Spleen (tissue), 7 donors: ENCODE measurements at regions not wholly inside any gene's neighbourhood (a gene's known extent, or its start where the extent isn't known, plus 50 kb on each side); places are given as distances from the start of the nearest gene placed in this dataset.

Experiments used
- POLR2A ChIP-seq, 3 donors: fragments of 450-650 bp; IDR thresholded peaks; one replicate each; pipeline ENCODE4 v1.5.1; 2017; ENCODE audit warnings: antibody characterized with exemption in 3 of 3, mild to moderate bottlenecking in 1 of 3
- POLR2AphosphoS5 ChIP-seq, 3 donors: sonication (generic); formaldehyde crosslinking; IDR thresholded peaks; one replicate each; pipeline ENCODE4 v1.5.1; 2017; ENCODE audit warnings: antibody characterized with exemption in 3 of 3
- TF ChIP-seq, protein P1 (sequence below), 11 experiments: fragments of 200-600 bp in 7 of 11; fragments of 450-650 bp in 4 of 11; sonication (generic) in 4 of 11; IDR thresholded peaks in 8 of 11; conservative IDR thresholded peaks in 3 of 11; 1 replicate in 7 of 11; 2 replicates in 4 of 11; pipeline versions ENCODE4 v1.4.0 to v1.8.0; 2016 to 2021; ENCODE audit warnings: antibody characterized with exemption in 11 of 11, inconsistent platforms in 4 of 11, mild to moderate bottlenecking in 1 of 11
- donor health status: DM: no; HTN: no; CAD: no; lungs with moderate emphysema.
- donor health status: DM: no; HTN: no; CAD: no.
- donor health status: DM: no; HTN: no; CAD: no.

DNA sequence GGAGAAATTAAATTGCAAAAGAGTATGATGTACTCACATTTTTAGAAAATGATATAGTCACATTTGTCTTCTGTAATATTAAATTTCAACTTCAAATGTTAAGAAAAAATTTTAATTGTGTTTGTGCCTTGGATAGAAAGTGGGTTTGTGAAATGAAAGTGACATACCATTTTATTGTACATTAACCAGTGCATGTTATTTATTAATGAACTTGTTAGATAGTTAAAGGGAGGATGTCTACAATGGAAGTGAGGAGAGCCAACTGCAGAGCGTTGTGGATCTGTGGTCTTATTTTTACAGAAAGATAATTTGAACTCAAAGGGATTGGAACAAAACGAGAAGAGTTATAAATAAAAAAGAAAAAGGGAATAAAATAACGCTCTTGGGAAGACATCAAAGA lies 291.7 kb downstream of the ARL4A start:
- TF ChIP-seq, protein P1, sequence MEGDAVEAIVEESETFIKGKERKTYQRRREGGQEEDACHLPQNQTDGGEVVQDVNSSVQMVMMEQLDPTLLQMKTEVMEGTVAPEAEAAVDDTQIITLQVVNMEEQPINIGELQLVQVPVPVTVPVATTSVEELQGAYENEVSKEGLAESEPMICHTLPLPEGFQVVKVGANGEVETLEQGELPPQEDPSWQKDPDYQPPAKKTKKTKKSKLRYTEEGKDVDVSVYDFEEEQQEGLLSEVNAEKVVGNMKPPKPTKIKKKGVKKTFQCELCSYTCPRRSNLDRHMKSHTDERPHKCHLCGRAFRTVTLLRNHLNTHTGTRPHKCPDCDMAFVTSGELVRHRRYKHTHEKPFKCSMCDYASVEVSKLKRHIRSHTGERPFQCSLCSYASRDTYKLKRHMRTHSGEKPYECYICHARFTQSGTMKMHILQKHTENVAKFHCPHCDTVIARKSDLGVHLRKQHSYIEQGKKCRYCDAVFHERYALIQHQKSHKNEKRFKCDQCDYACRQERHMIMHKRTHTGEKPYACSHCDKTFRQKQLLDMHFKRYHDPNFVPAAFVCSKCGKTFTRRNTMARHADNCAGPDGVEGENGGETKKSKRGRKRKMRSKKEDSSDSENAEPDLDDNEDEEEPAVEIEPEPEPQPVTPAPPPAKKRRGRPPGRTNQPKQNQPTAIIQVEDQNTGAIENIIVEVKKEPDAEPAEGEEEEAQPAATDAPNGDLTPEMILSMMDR (IDR thresholded peaks at IDR 0.05 in 8 of 11, conservative IDR thresholded peaks at IDR 0.05 in 3 of 11) = no peak
- TF ChIP-seq POLR2AphosphoS5 (IDR thresholded peaks at IDR 0.05) = no peak
- TF ChIP-seq POLR2A (IDR thresholded peaks at IDR 0.05) = no peak
